K562 (cell line): ENCODE measurements at regions not wholly inside any gene's neighbourhood (a gene's known extent, or its start where the extent isn't known, plus 50 kb on each side); places are given as distances from the start of the nearest gene placed in this dataset.

Experiments
- ATAC-seq: fragments of 200-7000 bp; cut with Tn5 transposase; 3 replicates; pipeline ENCODE4 v1.9.1; 2020; ENCODE audit warnings: moderate library complexity
- BruUV-seq: library from RNA; stranded (reverse); fragments of 400-500 nt; replicated peaks from 2 replicates; lab custom pipeline; 2021; lab: Mats Ljungman, UMichigan
- CTCF ChIA-PET: fragments of 300-600 bp; formaldehyde crosslinking; extraction: SDS; loops from one replicate; lab custom pipeline; 2021; ENCODE audit warnings: low intra/inter-chr PET ratio; lab: Yijun Ruan, JAX
- POLR2A ChIA-PET: fragments of 300-600, 350-650 bp; sonication (Branson Sonifier 250); formaldehyde crosslinking; extraction: SDS; loops from one replicate; lab custom pipeline; 2021; ENCODE audit warnings: antibody characterized with exemption, inconsistent platforms; lab: Yijun Ruan, JAX
- DNase-seq, 4 experiments: peaks; one replicate each; pipeline versions ENCODE4 v3.0.0 to v3.0.0-alpha.2; 2011 to 2018; ENCODE audit warnings: low spot score in 3 of 4, mixed read lengths in 3 of 4; ENCODE audit errors: extremely low read depth in 1 of 4
- FAIRE-seq: peaks from 2 replicates; lab custom pipeline; 2011; peaks lifted over from hg19 to GRCh38; lab: Jason Lieb, UNC
- H2AFZ ChIP-seq: 2 replicates; pipeline ENCODE4 v1.6.0; 2011; ENCODE audit warnings: low read depth, low read length, control low read depth, inconsistent platforms
- H3K27ac ChIP-seq: fragments of 200-600 bp; 3 replicates; pipeline ENCODE4 v1.8.0; 2011; ENCODE audit warnings: low read depth, mild to moderate bottlenecking, control low read depth, inconsistent platforms, low read length, moderate library complexity, mixed read lengths; ENCODE audit errors: extremely low read depth
- H3K27me3 ChIP-seq, 2 experiments: fragments of 300-600 bp in 1 of 2; 2 replicates in 1 of 2; 3 replicates in 1 of 2; pipeline versions ENCODE4 v1.6.0 to v1.8.0; 2011; ENCODE audit warnings: inconsistent platforms in 2 of 2, low read length in 2 of 2, mild to moderate bottlenecking in 1 of 2, mixed read lengths in 1 of 2, moderate library complexity in 1 of 2; ENCODE audit not compliant: control insufficient read depth in 2 of 2, insufficient read depth in 2 of 2
- H3K36me3 ChIP-seq: fragments of 300-600 bp; 3 replicates; pipeline ENCODE4 v1.8.0; 2011; ENCODE audit warnings: mild to moderate bottlenecking, low read length, inconsistent platforms; ENCODE audit not compliant: control insufficient read depth, insufficient read depth
- H3K4me1 ChIP-seq, 2 experiments: fragments of 200-600 bp in 1 of 2; replicated peaks in 1 of 2; 2 replicates in 1 of 2; 3 replicates in 1 of 2; pipeline versions ENCODE4 v1.5.1 to v1.8.0; 2011; ENCODE audit warnings: inconsistent platforms in 2 of 2, low read length in 2 of 2, mild to moderate bottlenecking in 1 of 2, mixed read lengths in 1 of 2, moderate library complexity in 1 of 2; ENCODE audit not compliant: control insufficient read depth in 2 of 2, insufficient read depth in 2 of 2
- H3K4me2 ChIP-seq: 2 replicates; pipeline ENCODE4 v1.6.1; 2011; ENCODE audit warnings: low read length, control low read depth, inconsistent platforms, mixed read lengths; ENCODE audit not compliant: insufficient read depth
- H3K4me3 ChIP-seq: fragments of 200-600 bp; sonication (generic), shearing (Covaris generic); 2 replicates; pipeline ENCODE4 v1.5.1; 2016; ENCODE audit warnings: control low read depth, inconsistent platforms
- H3K79me2 ChIP-seq: fragments of 200-600 bp; 3 replicates; pipeline ENCODE4 v1.8.0; 2011; ENCODE audit warnings: low read length, inconsistent platforms; ENCODE audit not compliant: control insufficient read depth, insufficient read depth
- H3K9ac ChIP-seq, 2 experiments: 2 replicates each; pipeline versions ENCODE4 v1.6.0 to v1.6.1; 2011; ENCODE audit warnings: low read depth in 2 of 2, low read length in 2 of 2, control low read depth in 1 of 2, inconsistent platforms in 1 of 2, mild to moderate bottlenecking in 1 of 2, mixed read lengths in 1 of 2; ENCODE audit not compliant: insufficient read depth in 1 of 2
- H3K9me1 ChIP-seq: one replicate; pipeline ENCODE4 v1.6.0; 2011; ENCODE audit warnings: inconsistent platforms, mild to moderate bottlenecking, low read length, moderate library complexity; ENCODE audit not compliant: control insufficient read depth, insufficient read depth
- H3K9me3 ChIP-seq: replicated peaks from 2 replicates; pipeline ENCODE4 v1.5.1; 2011; ENCODE audit warnings: low read depth, low read length, inconsistent platforms; ENCODE audit not compliant: control insufficient read depth, insufficient read depth
- H4K20me1 ChIP-seq: replicated peaks from 2 replicates; pipeline ENCODE4 v1.6.1; 2011; ENCODE audit warnings: low read length, inconsistent platforms, mixed read lengths; ENCODE audit not compliant: control insufficient read depth, insufficient read depth
- BRCA1 ChIP-seq, 2 experiments: fragments of 450-650 bp in 1 of 2; sonication (generic) in 1 of 2; formaldehyde crosslinking in 1 of 2; IDR thresholded peaks; 2 replicates each; pipeline versions ENCODE4 v1.5.0 to v1.6.1; 2017 to 2020; ENCODE audit warnings: mild to moderate bottlenecking in 1 of 2, missing genetic modification reagents in 1 of 2
- DEAF1 ChIP-seq: fragments of 450-650 bp; formaldehyde crosslinking; IDR thresholded peaks from 2 replicates; pipeline ENCODE4 v1.4.0; 2020; ENCODE audit warnings: mild to moderate bottlenecking, moderate library complexity
- ESRRB ChIP-seq: fragments of 250-450 bp; sonication (Bioruptor Pico); IDR thresholded peaks from 2 replicates; pipeline ENCODE4 v1.5.0; 2020; ENCODE audit warnings: mild to moderate bottlenecking, moderate library complexity, borderline replicate concordance
- MEF2D ChIP-seq: conservative IDR thresholded peaks from 2 replicates; pipeline ENCODE4 v1.6.1; 2016; ENCODE audit warnings: low read depth, missing genetic modification characterization, missing compliant biosample characterization
- NUFIP1 ChIP-seq: fragments of 450-650 bp; IDR thresholded peaks from 2 replicates; pipeline ENCODE4 v1.6.1; 2018; ENCODE audit not compliant: partially characterized antibody
- PHF20 ChIP-seq: fragments of 450-650 bp; IDR thresholded peaks from 2 replicates; pipeline ENCODE4 v1.6.1; 2018; ENCODE audit not compliant: partially characterized antibody
- RERE ChIP-seq: sonication (generic); formaldehyde crosslinking; IDR thresholded peaks from 2 replicates; pipeline ENCODE4 v1.8.0; 2023; ENCODE audit warnings: missing genetic modification reagents, mild to moderate bottlenecking, borderline replicate concordance
- RHOXF2B ChIP-seq: fragments of 250-450 bp; sonication (Bioruptor Pico); conservative IDR thresholded peaks from 2 replicates; pipeline ENCODE4 v1.5.1; 2021
- SMARCE1 ChIP-seq: fragments of 450-650 bp; IDR thresholded peaks from 2 replicates; pipeline ENCODE4 v1.7.1; 2016; ENCODE audit warnings: mild to moderate bottlenecking
- SRSF1 ChIP-seq: fragments of 200-400 bp; formaldehyde crosslinking; IDR thresholded peaks from 2 replicates; pipeline ENCODE4 v1.6.1; 2017; ENCODE audit warnings: mild to moderate bottlenecking, low read depth, low read length, moderate library complexity
- TAF1 ChIP-seq: IDR thresholded peaks from 2 replicates; pipeline ENCODE4 v1.6.1; 2011; ENCODE audit warnings: mild to moderate bottlenecking, low read length, moderate library complexity; ENCODE audit not compliant: insufficient read depth, control insufficient read depth, severe bottlenecking; ENCODE audit errors: extremely low read depth
- TBP ChIP-seq: optimal IDR thresholded peaks from 2 replicates; pipeline ENCODE3; 2011; ENCODE audit warnings: low read depth, low read length, improper control_type of control experiment
- ZC3H11A ChIP-seq: IDR thresholded peaks from 2 replicates; pipeline ENCODE4 v1.6.1; 2012; ENCODE audit warnings: low read depth, low read length, improper control_type of control experiment
- ZNF12 ChIP-seq: sonication (generic); formaldehyde crosslinking; IDR thresholded peaks from 2 replicates; pipeline ENCODE4 v1.4.0; 2020; ENCODE audit warnings: mild to moderate bottlenecking, missing genetic modification reagents
- ZNF175 ChIP-seq: fragments of 200-800 bp; sonication (Bioruptor generic); IDR thresholded peaks from 2 replicates; pipeline ENCODE4 v1.6.1; 2016; ENCODE audit warnings: low read depth, mild to moderate bottlenecking, missing genetic modification characterization, missing compliant biosample characterization
- ZNF224 ChIP-seq: sonication (generic); formaldehyde crosslinking; IDR thresholded peaks from 2 replicates; pipeline ENCODE4 v1.8.0; 2022; ENCODE audit warnings: mild to moderate bottlenecking, missing genetic modification reagents
- in situ Hi-C: fragments of 300-500 bp; cut with MboI; formaldehyde crosslinking; loops from 4 replicates; pipeline ENCODE4 v1.15.0; 2018; ENCODE audit warnings: inconsistent platforms, mixed read lengths
- intact Hi-C: fragments of 100-400 bp; cut with micrococcal nuclease; formaldehyde crosslinking; loops from 2 replicates; pipeline ENCODE4 v1.14.2; 2022

DNA sequence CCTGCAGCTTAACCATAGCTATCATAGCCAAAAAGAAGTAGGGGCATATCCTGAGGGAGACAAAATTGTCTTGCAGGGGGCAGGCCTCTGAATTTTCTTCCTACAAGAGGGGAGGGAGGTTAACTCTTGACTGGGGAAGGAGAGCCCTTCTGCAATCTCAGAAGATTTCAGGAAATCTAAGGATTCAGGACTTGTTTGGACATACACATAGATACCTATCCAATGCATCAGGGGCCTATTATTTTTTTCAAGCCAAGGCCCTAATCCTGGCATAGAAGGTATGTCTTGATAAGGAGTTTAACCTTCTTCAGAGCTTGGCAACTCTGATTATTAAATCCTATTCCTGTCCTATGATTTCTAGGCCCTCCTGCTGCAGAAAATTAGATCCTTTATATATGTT, 375.1 kb upstream of the ACTBL2 start:
- Histone ChIP-seq H2AFZ (no peak overlapping the region), H3K4me3 (no peak overlapping the region), H3K9me1 (no peaks in the 10 kb centered on the region), H3K4me2 (no peak overlapping the region), H3K27me3 (no peaks in the 10 kb centered on the region), H3K27ac (no peak overlapping the region)
- no TSS peak for BruUV-seq
- POLR2A ChIA-PET = interaction anchor here (0.5 to 0.6 kb wide), 3 partner anchors 18 to 22 kb away, joined by 3 read pairs; no protein-coding TSS in a partner anchor
- no peak for FAIRE-seq
- no peak for ATAC-seq
- TF ChIP-seq ZNF175 (CRISPR knock-in tag) (no peak), PHF20 (no peak), ZC3H11A (no peak), RERE (CRISPR knock-in tag) (no peak), NUFIP1 (no peak), TAF1 (no peak), BRCA1 (IDR thresholded peaks at IDR 0.05) (no peak), BRCA1 (CRISPR knock-in tag; IDR thresholded peaks at IDR 0.05) (no peak), ZNF224 (CRISPR knock-in tag) (no peak), TBP (no peak), ESRRB (CRISPR knock-in tag) (no peak), DEAF1 (CRISPR knock-in tag) (no peak), RHOXF2B (CRISPR knock-in tag) (no peak), SRSF1 (no peak), SMARCE1 (no peak), ZNF12 (CRISPR knock-in tag) (no peak), MEF2D (tag) (no peak)
- TF ChIP-seq, all 486 proteins: peak for 0
- Histone ChIP-seq H3K9ac (no peak overlapping the region), H3K4me1 (no peaks in the 10 kb centered on the region; a peak in 1 of 5 replicates), H4K20me1 (no peaks in the 10 kb centered on the region), H3K36me3 (no peaks in the 10 kb centered on the region), H3K79me2 (no peaks in the 10 kb centered on the region), H3K9me3 (no peaks in the 10 kb centered on the region)
- CTCF ChIA-PET = interaction anchor here (0.5 kb wide), 1 partner anchor 199 kb away, joined by 3 read pairs; no protein-coding TSS in a partner anchor
- in situ Hi-C loops = no loop called here
- no peak for DNase-seq
- intact Hi-C loops = no loop called here
